H9 (cell line): ENCODE measurements at regions not wholly inside any gene's neighbourhood (a gene's known extent, or its start where the extent isn't known, plus 50 kb on each side); places are given as distances from the start of the nearest gene placed in this dataset.

Experiments used
- DNase-seq: peaks from one replicate; pipeline ENCODE4 v3.0.0-alpha.2; 2017
- H2AFZ ChIP-seq: one replicate; pipeline ENCODE4 v1.6.1; 2013; ENCODE audit warnings: mild to moderate bottlenecking, low read length, control low read depth, moderate library complexity
- H2AK5ac ChIP-seq: 2 replicates; pipeline ENCODE4 v1.6.1; 2013; ENCODE audit warnings: low read length, control low read depth, mixed read lengths; ENCODE audit not compliant: insufficient read length
- H2BK120ac ChIP-seq: one replicate; pipeline ENCODE4 v1.6.1; 2013; ENCODE audit warnings: low read depth, mild to moderate bottlenecking, low read length, control low read depth, inconsistent platforms; ENCODE audit not compliant: poor library complexity, severe bottlenecking
- H2BK12ac ChIP-seq: 2 replicates; pipeline ENCODE4 v1.6.1; 2013; ENCODE audit warnings: low read length, control low read depth, mixed read lengths, low read depth; ENCODE audit not compliant: insufficient read length
- H2BK15ac ChIP-seq: 2 replicates; pipeline ENCODE4 v1.6.1; 2013; ENCODE audit warnings: low read depth, low read length, control low read depth
- H2BK20ac ChIP-seq: one replicate; pipeline ENCODE4 v1.6.1; 2013; ENCODE audit warnings: low read depth, mild to moderate bottlenecking, low read length, control low read depth, inconsistent platforms; ENCODE audit not compliant: poor library complexity, severe bottlenecking
- H2BK5ac ChIP-seq: 2 replicates; pipeline ENCODE4 v1.6.1; 2013; ENCODE audit warnings: low read length, control low read depth, mixed read lengths; ENCODE audit not compliant: insufficient read length
- H3K14ac ChIP-seq: 2 replicates; pipeline ENCODE4 v1.6.1; 2013; ENCODE audit warnings: low read length, control low read depth; ENCODE audit not compliant: insufficient read depth
- H3K18ac ChIP-seq: 2 replicates; pipeline ENCODE4 v1.6.1; 2013; ENCODE audit warnings: low read depth, mild to moderate bottlenecking, mixed read lengths, low read length, control low read depth; ENCODE audit not compliant: insufficient read length
- H3K23ac ChIP-seq: 2 replicates; pipeline ENCODE4 v1.6.1; 2013; ENCODE audit warnings: low read length, control low read depth, mixed read lengths, low read depth; ENCODE audit not compliant: insufficient read length
- H3K23me2 ChIP-seq: 2 replicates; pipeline ENCODE4 v1.6.1; 2013; ENCODE audit warnings: low read depth, mild to moderate bottlenecking, mixed read lengths, low read length, control low read depth; ENCODE audit not compliant: insufficient read length, poor library complexity, severe bottlenecking
- H3K27ac ChIP-seq: 2 replicates; pipeline ENCODE4 v1.5.1; 2013; ENCODE audit warnings: low read length, control low read depth, mixed read lengths, low read depth; ENCODE audit not compliant: insufficient read length
- H3K27me3 ChIP-seq: 2 replicates; pipeline ENCODE4 v1.6.1; 2013; ENCODE audit warnings: low read length, control low read depth, inconsistent platforms; ENCODE audit not compliant: insufficient read depth
- H3K4ac ChIP-seq: 2 replicates; pipeline ENCODE4 v1.6.1; 2013; ENCODE audit warnings: low read depth, mild to moderate bottlenecking, control low read depth, inconsistent platforms, low read length, moderate library complexity
- H3K4me1 ChIP-seq: 2 replicates; pipeline ENCODE4 v1.6.1; 2013; ENCODE audit warnings: low read length, control low read depth, inconsistent platforms; ENCODE audit not compliant: insufficient read depth
- H3K4me2 ChIP-seq: 2 replicates; pipeline ENCODE4 v1.6.1; 2013; ENCODE audit warnings: low read length, control low read depth, mixed read lengths; ENCODE audit not compliant: insufficient read length, insufficient read depth
- H3K56ac ChIP-seq: 2 replicates; pipeline ENCODE4 v1.6.1; 2013; ENCODE audit warnings: low read depth, mild to moderate bottlenecking, mixed read lengths, low read length, control low read depth; ENCODE audit not compliant: insufficient read length
- H3K79me1 ChIP-seq: 2 replicates; pipeline ENCODE4 v1.6.1; 2013; ENCODE audit warnings: low read depth, mild to moderate bottlenecking, moderate library complexity, low read length, control low read depth, inconsistent platforms; ENCODE audit not compliant: insufficient read depth, poor library complexity, severe bottlenecking
- H3K79me2 ChIP-seq: 2 replicates; pipeline ENCODE4 v1.6.1; 2013; ENCODE audit warnings: low read length, control low read depth, inconsistent platforms; ENCODE audit not compliant: insufficient read depth
- H3K9ac ChIP-seq: 2 replicates; pipeline ENCODE4 v1.6.1; 2013; ENCODE audit warnings: low read length, control low read depth, mixed read lengths; ENCODE audit not compliant: insufficient read length; ENCODE audit errors: extremely low read depth
- H3K9me3 ChIP-seq: one replicate; pipeline ENCODE4 v1.6.1; 2013; ENCODE audit warnings: low read depth, low read length, inconsistent platforms; ENCODE audit not compliant: control insufficient read depth
- H3T11ph ChIP-seq: one replicate; pipeline ENCODE4 v1.6.1; 2013; ENCODE audit warnings: mild to moderate bottlenecking, low read length, control low read depth, inconsistent platforms
- H4K20me1 ChIP-seq: one replicate; pipeline ENCODE4 v1.6.1; 2013; ENCODE audit not compliant: control insufficient read depth, insufficient read length, insufficient read depth
- H4K5ac ChIP-seq: 2 replicates; pipeline ENCODE4 v1.6.1; 2013; ENCODE audit warnings: low read depth, mild to moderate bottlenecking, mixed read lengths, low read length, control low read depth; ENCODE audit not compliant: insufficient read length
- H4K8ac ChIP-seq: replicated peaks from 2 replicates; pipeline ENCODE4 v1.6.1; 2013; ENCODE audit warnings: low read length, control low read depth, mixed read lengths, low read depth; ENCODE audit not compliant: insufficient read length
- H4K91ac ChIP-seq: 2 replicates; pipeline ENCODE4 v1.6.1; 2013; ENCODE audit warnings: low read depth, mild to moderate bottlenecking, moderate library complexity, mixed read lengths, low read length, control low read depth; ENCODE audit not compliant: insufficient read length
- H3K27ac Mint-ChIP-seq, 3 experiments: 2 replicates in 2 of 3; 3 replicates in 1 of 3; pipeline ENCODE4 v1.8.0; 2020 to 2021; ENCODE audit warnings: mixed read lengths in 3 of 3, mild to moderate bottlenecking in 1 of 3, moderate library complexity in 1 of 3
- H3K27me3 Mint-ChIP-seq: 2 replicates; pipeline ENCODE4 v1.8.0; 2021; ENCODE audit warnings: low read depth, mild to moderate bottlenecking, moderate library complexity, mixed read lengths
- H3K36me3 Mint-ChIP-seq, 3 experiments: 2 replicates in 2 of 3; 3 replicates in 1 of 3; pipeline ENCODE4 v1.8.0; 2020 to 2021; ENCODE audit warnings: low read depth in 3 of 3, mixed read lengths in 3 of 3; ENCODE audit not compliant: insufficient read depth in 1 of 3
- H3K4me1 Mint-ChIP-seq, 2 experiments: 2 replicates each; pipeline ENCODE4 v1.8.0; 2020; ENCODE audit warnings: mixed read lengths in 2 of 2
- H3K4me3 Mint-ChIP-seq, 2 experiments: 2 replicates in 1 of 2; 3 replicates in 1 of 2; pipeline ENCODE4 v1.8.0; 2020 to 2021; ENCODE audit warnings: mild to moderate bottlenecking in 2 of 2, mixed read lengths in 2 of 2, moderate library complexity in 1 of 2
- H3K9me3 Mint-ChIP-seq, 2 experiments: 2 replicates in 1 of 2; 3 replicates in 1 of 2; pipeline ENCODE4 v1.8.0; 2020; ENCODE audit warnings: mild to moderate bottlenecking in 2 of 2, mixed read lengths in 2 of 2, moderate library complexity in 1 of 2
- WGBS: extraction: QIAGEN DNeasy Blood & Tissue Kit; methylation state at CpG from one replicate; pipeline ENCODE4 v1.1.7; 2013; ENCODE audit warnings: missing lambda C conversion rate, low lambda C conversion rate, mixed read lengths; ENCODE audit not compliant: insufficient read length; ENCODE audit errors: extremely low coverage; 5-methylcytosine and 5-hydroxymethylcytosine counted together
- TF ChIP-seq, protein P1 (sequence below): fragments of 200-600 bp; sonication (generic); conservative IDR thresholded peaks from 3 replicates; pipeline ENCODE4 v1.8.0; 2021; ENCODE audit warnings: antibody characterized with exemption, mild to moderate bottlenecking

DNA sequence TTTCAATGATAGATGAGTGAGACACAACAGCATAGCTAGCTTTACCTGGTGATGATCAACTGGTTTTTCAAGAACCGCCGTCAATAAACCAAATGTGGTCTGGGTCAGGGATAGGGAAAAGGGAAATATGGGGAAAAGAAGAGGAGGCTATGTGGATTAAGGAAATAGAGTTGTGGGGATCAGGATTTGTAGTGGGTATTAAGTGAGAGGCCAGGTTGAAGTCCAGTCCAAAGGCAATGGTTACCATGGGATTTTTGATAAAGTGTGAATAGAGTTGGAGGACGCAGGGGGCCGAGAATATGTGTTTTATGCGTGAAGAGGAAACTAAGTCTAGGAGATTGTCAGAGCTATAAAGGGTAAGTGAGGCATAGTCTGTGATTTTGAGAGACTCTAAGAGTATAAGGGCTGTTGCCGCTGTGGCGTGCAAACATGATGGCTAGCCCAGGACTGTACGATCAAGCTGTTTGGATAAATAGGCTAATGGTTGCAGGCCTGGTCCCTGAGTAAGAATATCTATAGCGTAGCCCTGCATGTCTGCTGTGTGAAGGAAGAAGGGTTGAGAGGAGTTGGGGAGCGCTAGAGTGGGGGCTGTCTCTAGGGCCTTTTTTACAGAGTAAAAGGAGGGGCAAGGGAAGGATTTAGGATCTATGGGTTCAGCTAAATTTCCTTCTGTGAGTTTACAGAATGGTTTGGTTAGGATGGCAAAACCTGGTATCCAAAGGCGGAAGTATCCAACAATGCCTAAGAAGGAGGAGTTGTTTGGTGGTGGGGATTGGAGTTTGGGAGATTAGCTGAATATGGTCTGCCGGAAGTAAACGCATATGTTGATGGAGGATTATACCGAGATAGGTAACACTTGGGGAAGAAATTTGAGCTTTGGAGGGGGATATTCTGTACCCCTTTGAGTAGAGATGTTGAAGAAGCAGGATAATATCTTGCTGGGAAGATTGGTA, 749.7 kb upstream of the ADGRB3 start:
- H3K4me1 ChIP-seq = no peaks in the 10 kb centered on the region
- H3K4me1 Mint-ChIP-seq = peaks cover 1 to 2% of the 10 kb centered on the region in 2 experiments; a peak in 3 of 4 replicates
- H3K27ac Mint-ChIP-seq = no peak overlapping the region
- peaks cover 0 to 16% (median 2%) of the 10 kb centered on the region in 3 experiments; a peak in 3 of 7 replicates for H3K36me3 Mint-ChIP-seq
- H3K79me1 ChIP-seq = no peaks in the 10 kb centered on the region
- no peak overlapping the region for H3K56ac ChIP-seq
- H2BK15ac ChIP-seq = no peak overlapping the region
- H3K9me3 ChIP-seq = no peaks in the 10 kb centered on the region
- no peak overlapping the region for H4K5ac ChIP-seq
- H4K8ac ChIP-seq = no peak overlapping the region
- H3K23me2 ChIP-seq = no peaks in the 10 kb centered on the region
- H3K14ac ChIP-seq = no peak overlapping the region
- no peaks in the 10 kb centered on the region for H3K79me2 ChIP-seq
- TF ChIP-seq, protein P1, sequence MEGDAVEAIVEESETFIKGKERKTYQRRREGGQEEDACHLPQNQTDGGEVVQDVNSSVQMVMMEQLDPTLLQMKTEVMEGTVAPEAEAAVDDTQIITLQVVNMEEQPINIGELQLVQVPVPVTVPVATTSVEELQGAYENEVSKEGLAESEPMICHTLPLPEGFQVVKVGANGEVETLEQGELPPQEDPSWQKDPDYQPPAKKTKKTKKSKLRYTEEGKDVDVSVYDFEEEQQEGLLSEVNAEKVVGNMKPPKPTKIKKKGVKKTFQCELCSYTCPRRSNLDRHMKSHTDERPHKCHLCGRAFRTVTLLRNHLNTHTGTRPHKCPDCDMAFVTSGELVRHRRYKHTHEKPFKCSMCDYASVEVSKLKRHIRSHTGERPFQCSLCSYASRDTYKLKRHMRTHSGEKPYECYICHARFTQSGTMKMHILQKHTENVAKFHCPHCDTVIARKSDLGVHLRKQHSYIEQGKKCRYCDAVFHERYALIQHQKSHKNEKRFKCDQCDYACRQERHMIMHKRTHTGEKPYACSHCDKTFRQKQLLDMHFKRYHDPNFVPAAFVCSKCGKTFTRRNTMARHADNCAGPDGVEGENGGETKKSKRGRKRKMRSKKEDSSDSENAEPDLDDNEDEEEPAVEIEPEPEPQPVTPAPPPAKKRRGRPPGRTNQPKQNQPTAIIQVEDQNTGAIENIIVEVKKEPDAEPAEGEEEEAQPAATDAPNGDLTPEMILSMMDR = no peak
- no peaks in the 10 kb centered on the region for H4K20me1 ChIP-seq
- no peak overlapping the region for H3K4ac ChIP-seq
- H2BK5ac ChIP-seq = no peak overlapping the region
- no peak overlapping the region for H3K27ac ChIP-seq
- H3K27me3 Mint-ChIP-seq = no peaks in the 10 kb centered on the region
- H3K4me3 Mint-ChIP-seq = no peak overlapping the region
- peaks cover 0 to 8% of the 10 kb centered on the region in 2 experiments; a peak in 3 of 5 replicates for H3K9me3 Mint-ChIP-seq
- H3T11ph ChIP-seq = no peak overlapping the region
- H2AFZ ChIP-seq = no peak overlapping the region
- DNase-seq = no peak
- no peak overlapping the region for H3K23ac ChIP-seq
- H2BK20ac ChIP-seq = no peak overlapping the region
- H2BK12ac ChIP-seq = no peak overlapping the region
- H3K4me2 ChIP-seq = no peak overlapping the region
- no peaks in the 10 kb centered on the region for H3K27me3 ChIP-seq
- WGBS = 100% methylated on average over 2 of the region's 14 CpGs
- no peak overlapping the region for H3K9ac ChIP-seq
- no peak overlapping the region for H3K18ac ChIP-seq
- no peak overlapping the region for H2AK5ac ChIP-seq
- H2BK120ac ChIP-seq = no peak overlapping the region
- no peak overlapping the region for H4K91ac ChIP-seq
